ES-I3 (cell line): ENCODE measurements at regions not wholly inside any gene's neighbourhood (a gene's known extent, or its start where the extent isn't known, plus 50 kb on each side); places are given as distances from the start of the nearest gene placed in this dataset.

ENCODE experiments used
- H3K36me3 ChIP-seq: 2 replicates; pipeline ENCODE4 v1.6.1; 2013; ENCODE audit warnings: mild to moderate bottlenecking, low read length, control low read depth, moderate library complexity; ENCODE audit not compliant: insufficient read depth
- H3K4me1 ChIP-seq: 2 replicates; pipeline ENCODE4 v1.6.1; 2013; ENCODE audit warnings: mild to moderate bottlenecking, control low read depth, low read length; ENCODE audit not compliant: insufficient read depth
- H3K9ac ChIP-seq: 2 replicates; pipeline ENCODE4 v1.6.1; 2013; ENCODE audit warnings: low read depth, mild to moderate bottlenecking, low read length, moderate library complexity
- H3K9me3 ChIP-seq: 2 replicates; pipeline ENCODE4 v1.6.1; 2013; ENCODE audit warnings: mild to moderate bottlenecking, low read length, moderate library complexity; ENCODE audit not compliant: control insufficient read depth, insufficient read depth

GRCh38 chr2:8572712-8573233 lies 109.1 kb upstream of the ID2 start:
- Histone ChIP-seq H3K9ac (no peak overlapping the region), H3K9me3 (no peaks in the 10 kb centered on the region), H3K36me3 (no peaks in the 10 kb centered on the region), H3K4me1 (peaks cover 20% of the 10 kb centered on the region)

- H3K9me3 ChIP-seq, result no peaks in the 10 kb centered on the region
- no peak overlapping the region for H3K9ac ChIP-seq
- peaks cover 20% of the 10 kb centered on the region for H3K4me1 ChIP-seq
- H3K36me3 ChIP-seq, result no peaks in the 10 kb centered on the region
Observed at GRCh38 chr2:8573234-8573941, 108.5 kb upstream of the ID2 start.

- Histone ChIP-seq H3K9me3 (no peaks in the 10 kb centered on the region), H3K36me3 (no peaks in the 10 kb centered on the region), H3K9ac (no peak overlapping the region), H3K4me1 (peaks cover 20% of the 10 kb centered on the region)
Observed at GRCh38 chr2:8573942-8574195, 108.0 kb upstream of the ID2 start.

GRCh38 chr2:8574196-8575037 lies 107.4 kb upstream of the ID2 start:
- Histone ChIP-seq H3K9me3 (no peaks in the 10 kb centered on the region), H3K4me1 (peaks cover 20% of the 10 kb centered on the region), H3K36me3 (no peaks in the 10 kb centered on the region), H3K9ac (no peak overlapping the region)

GRCh38 chr2:8575038-8575833 lies 106.6 kb upstream of the ID2 start:
- Histone ChIP-seq H3K9me3 (no peaks in the 10 kb centered on the region), H3K36me3 (no peaks in the 10 kb centered on the region), H3K4me1 (peaks cover 20% of the 10 kb centered on the region), H3K9ac (no peak overlapping the region)

GRCh38 chr2:8575834-8576423 lies 105.9 kb upstream of the ID2 start:
- Histone ChIP-seq H3K36me3 (no peaks in the 10 kb centered on the region), H3K9me3 (no peaks in the 10 kb centered on the region), H3K9ac (no peak overlapping the region), H3K4me1 (peaks cover 23% of the 10 kb centered on the region)

- Histone ChIP-seq H3K9me3 (no peaks in the 10 kb centered on the region), H3K9ac (no peak overlapping the region), H3K4me1 (peaks cover 27% of the 10 kb centered on the region), H3K36me3 (no peaks in the 10 kb centered on the region)
Observed at GRCh38 chr2:8576525-8577167, 105.2 kb upstream of the ID2 start.

GRCh38 chr2:8577573-8577972 lies 104.3 kb upstream of the ID2 start:
- Histone ChIP-seq H3K4me1 (peaks cover 27% of the 10 kb centered on the region), H3K9me3 (no peaks in the 10 kb centered on the region), H3K36me3 (no peaks in the 10 kb centered on the region), H3K9ac (no peak overlapping the region)

- no peaks in the 10 kb centered on the region for H3K36me3 ChIP-seq
- peaks cover 18% of the 10 kb centered on the region for H3K4me1 ChIP-seq
- H3K9ac ChIP-seq, result no peak overlapping the region
- no peaks in the 10 kb centered on the region for H3K9me3 ChIP-seq
Observed at GRCh38 chr2:8578335-8579244, 103.3 kb upstream of the ID2 start.

GRCh38 chr2:8579485-8580085 lies 102.3 kb upstream of the ID2 start:
- peaks cover 12% of the 10 kb centered on the region for H3K4me1 ChIP-seq
- H3K9ac ChIP-seq, result no peak overlapping the region
- no peaks in the 10 kb centered on the region for H3K9me3 ChIP-seq
- H3K36me3 ChIP-seq, result no peaks in the 10 kb centered on the region

- Histone ChIP-seq H3K4me1 (peaks cover 7% of the 10 kb centered on the region), H3K9ac (no peak overlapping the region), H3K36me3 (no peaks in the 10 kb centered on the region), H3K9me3 (no peaks in the 10 kb centered on the region)
Observed at GRCh38 chr2:8580316-8581233, 101.3 kb upstream of the ID2 start.

- Histone ChIP-seq H3K4me1 (peaks cover 10% of the 10 kb centered on the region), H3K9ac (no peak overlapping the region)
Observed at GRCh38 chr2:8581234-8581561, 100.7 kb upstream of the ID2 start.

More at GRCh38 chr2:8581234-8581561, 100.7 kb upstream of the ID2 start:
- Histone ChIP-seq H3K9me3 (no peaks in the 10 kb centered on the region), H3K36me3 (no peaks in the 10 kb centered on the region)
